Fibroblast of gingiva (primary cell): ENCODE measurements at regions not wholly inside any gene's neighbourhood (a gene's known extent, or its start where the extent isn't known, plus 50 kb on each side); places are given as distances from the start of the nearest gene placed in this dataset.
"Not testable (repeated sequence)": the region's sequence is repeated elsewhere in the genome, so short reads cannot be mapped to it uniquely, and the experiment has no call there.

Experiments
- DNase-seq: peaks from one replicate; pipeline ENCODE4 v3.0.0-alpha.2; 2011; ENCODE audit warnings: low read depth

DNA sequence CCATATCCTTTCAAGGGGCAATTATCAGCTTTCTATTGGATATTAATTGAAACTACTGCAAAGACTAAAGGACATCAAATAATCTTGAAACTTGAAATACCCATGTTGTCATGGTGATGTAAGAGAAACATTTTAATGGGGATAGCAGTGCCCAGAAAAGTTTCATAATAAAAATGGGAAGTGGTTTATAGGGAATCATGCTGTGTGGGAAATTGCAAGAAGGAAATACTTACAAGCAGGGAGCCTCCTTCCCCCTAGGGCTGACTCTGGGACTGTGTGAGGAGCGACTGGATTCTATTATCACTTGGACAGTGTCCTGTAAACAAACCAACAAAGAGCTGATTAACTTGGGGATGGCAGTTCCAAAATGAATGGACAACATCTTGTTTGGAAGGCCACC is 1393.1 kb upstream of the GOT2 start:
- DNase-seq, result peak; percentile 44

DNA sequence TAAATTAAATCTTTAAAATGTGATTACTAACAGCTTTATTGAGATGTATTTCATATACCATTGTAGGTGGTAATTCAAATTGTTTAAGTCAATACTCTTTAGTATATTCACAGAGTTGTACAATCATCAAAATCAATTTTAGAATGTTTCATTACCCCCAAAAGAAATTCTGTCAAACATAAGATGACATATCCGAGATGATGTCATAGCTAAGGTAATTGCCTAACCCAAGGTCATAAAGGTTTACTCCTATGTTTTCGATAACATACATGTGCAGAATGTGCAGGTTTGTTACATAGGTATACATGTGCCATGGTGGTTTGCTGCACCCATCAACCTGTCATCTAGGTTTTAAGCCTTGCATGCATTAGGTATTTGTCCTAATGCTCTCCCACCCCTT is 1392.0 kb upstream of the GOT2 start:
- not testable (repeated sequence) for DNase-seq

DNA sequence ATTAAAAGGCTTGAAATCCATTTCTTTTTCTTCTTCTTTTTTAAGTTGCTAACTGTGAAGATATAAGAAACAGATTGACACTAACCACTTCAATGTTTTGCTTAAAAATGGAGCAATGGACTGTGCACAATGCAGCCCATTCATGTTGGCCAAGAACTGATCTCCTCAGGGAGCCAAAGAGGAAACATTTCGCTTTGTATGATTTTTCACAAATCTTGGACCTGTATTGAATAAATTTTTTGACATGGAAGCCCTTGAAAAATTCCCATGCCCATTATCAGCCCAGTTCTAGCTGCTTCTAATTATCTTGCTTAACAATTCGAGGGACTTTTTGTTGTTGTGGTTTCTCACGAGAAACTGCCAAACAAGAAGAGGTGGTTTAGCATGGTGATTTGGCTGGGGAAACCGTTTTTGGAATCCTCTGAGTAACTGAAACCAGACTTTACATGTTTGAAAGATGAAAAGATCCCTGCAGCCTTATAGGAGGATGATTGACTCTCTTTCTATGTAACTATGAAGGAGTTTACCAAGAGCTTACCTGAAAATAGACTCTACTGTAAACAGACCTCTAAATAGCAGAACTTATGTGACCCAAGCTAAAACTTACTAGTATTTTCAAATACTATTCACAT is 1389.4 kb upstream of the GOT2 start:
- DNase-seq, result peak; percentile 56

DNA sequence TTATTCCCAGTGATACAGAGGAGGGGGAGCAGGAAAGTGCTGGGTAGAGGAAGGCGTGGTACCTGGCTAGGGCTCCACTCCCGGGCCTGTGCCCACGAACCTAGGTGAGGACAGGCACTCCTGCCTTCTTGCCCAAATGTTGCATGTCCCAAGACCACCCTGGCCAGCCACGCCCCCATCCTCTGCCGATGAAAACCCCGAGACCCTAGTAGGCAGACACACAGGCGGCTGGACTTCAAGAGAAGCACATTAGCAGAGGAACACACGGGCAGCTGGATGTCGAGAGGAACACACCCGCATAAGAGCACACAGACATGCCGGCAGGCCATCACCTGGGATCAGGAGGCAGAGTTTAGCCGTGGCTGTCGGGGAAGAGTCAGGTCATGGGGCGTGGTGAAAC is 1386.5 kb upstream of the GOT2 start:
- DNase-seq, result no peak

DNA sequence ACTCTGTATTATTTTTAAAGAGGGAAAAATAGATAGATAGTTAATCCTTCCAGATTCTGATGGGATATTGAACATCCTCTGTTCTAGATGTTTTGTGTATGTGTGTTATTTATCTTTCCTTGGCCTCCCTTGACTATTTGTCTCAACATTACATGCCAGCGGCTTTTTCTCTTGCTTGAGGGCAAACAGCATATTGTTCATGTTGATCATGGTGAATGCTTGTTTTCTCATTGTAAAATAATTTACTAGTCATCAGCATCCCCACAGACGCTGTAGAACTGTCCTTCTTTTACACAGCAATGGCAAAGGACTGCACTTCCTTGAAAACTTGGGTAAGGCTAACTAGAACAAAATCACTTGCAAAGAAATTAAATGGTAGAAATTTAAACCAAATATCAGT is 1376.4 kb upstream of the GOT2 start:
- DNase-seq, result peak; percentile 27

DNA sequence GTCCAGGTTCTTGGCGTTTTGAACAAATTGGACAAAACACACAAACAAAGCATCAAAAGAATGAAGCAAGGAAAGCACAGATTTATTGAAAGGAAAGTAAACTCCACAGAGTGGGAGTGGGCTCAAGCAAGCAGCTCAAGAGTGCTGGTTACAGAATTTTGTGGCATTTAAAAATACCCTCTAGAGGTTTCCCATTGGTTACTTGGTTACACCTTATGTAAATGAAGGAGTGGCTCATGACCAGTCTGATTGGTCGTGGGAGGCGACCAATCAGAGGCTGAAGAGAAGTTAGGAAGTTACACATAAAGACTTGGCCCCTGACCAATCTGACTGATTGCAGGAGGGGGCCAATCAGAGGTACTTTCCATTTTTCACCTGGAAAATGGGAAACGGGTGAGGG is 1373.8 kb upstream of the GOT2 start:
- DNase-seq, result no peak

DNA sequence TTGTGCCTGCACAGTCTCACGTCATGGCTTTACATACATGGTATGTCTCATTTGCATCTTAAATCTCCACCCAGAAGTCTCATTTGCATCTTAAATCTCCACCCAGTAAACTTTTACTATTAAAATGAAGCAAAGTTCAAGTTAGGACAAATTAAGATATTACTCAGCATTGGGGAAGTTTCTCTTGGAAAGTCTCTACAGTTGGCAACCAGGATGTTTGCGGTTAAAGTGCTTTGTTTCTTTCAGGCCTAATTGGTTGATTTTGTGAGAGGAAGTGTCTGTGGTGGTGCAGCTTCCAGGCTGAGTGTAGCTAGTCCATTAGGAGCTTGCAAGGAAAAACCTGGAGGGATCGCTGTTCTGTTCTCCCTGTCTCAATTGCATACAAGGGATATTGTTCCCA is 1373.3 kb upstream of the GOT2 start:
- DNase-seq, result peak; percentile 64

DNA sequence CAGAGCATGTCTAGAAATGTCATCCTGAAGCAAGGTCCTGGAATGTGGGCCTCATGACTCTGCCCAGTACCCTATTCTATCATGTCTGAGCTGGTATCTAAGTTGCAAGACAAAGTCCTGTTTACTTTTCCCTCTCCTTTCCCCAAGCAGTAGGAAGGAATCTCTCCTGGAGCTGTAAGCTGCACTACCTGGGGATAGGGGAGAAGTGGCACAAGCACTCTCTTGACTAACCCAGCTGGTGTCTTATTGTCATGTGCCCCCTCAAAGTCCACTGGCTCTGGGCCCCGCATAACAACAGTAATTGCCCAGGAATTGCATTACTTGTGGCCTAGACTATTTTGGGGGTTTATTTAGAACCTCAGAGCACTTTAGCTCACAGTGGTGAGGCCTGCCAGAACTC is 1366.3 kb upstream of the GOT2 start:
- no peak for DNase-seq

DNA sequence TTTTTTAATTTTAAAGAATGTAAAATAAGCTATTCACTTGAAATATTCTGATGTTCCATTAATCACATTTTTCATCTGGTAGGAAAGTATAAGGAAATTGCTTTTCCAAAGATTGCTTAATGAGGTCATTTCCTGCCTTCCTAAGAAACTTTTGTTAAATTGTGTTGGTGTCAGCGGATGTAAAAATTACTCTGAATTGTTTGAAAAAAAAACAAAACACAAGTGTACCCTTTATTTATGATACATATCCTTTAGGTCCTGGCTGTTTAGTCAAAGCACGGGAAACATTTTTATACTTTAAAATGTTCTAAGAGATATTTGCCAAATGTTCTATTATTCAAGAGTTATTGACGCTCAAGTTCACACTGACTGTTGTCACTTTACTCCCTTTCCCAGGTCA is 1357.4 kb upstream of the GOT2 start:
- no peak for DNase-seq

DNA sequence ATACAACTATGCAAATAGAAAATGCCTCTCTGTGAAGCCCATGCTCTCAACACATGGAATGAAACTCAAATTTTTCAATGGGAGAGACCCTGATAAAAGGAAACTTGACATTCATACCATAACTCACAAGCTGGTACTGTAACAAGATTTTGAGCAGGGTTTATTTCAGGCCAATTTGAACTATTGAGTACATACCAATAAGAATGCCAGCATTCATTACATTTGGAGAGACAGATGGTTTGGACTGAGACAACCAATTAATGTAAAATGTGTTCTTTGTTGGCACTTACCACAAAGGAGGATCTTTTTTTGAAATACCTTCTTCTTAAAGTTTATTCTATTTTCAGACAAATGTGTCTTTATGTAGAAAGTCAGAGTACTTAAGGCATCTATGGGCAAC is 1357.0 kb upstream of the GOT2 start:
- DNase-seq, result no peak

DNA sequence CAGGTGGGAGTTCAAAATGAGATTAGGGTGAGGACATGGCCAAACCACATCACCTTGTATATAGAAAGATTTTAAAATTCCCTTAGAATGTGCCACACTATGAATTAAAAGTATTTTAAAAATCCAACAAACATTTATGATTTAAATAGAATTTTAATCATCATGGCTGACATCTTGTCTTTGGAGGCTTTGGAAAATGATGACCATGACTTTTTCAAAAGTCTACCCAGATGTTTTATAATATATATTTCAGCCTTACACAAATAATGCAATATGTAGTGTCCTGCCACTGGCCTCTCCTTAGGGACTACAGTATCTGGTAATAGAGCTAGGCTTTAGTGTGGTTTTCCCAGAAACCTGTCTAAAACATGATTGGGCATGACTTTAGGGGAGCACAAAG is 1353.4 kb upstream of the GOT2 start:
- no peak for DNase-seq

DNA sequence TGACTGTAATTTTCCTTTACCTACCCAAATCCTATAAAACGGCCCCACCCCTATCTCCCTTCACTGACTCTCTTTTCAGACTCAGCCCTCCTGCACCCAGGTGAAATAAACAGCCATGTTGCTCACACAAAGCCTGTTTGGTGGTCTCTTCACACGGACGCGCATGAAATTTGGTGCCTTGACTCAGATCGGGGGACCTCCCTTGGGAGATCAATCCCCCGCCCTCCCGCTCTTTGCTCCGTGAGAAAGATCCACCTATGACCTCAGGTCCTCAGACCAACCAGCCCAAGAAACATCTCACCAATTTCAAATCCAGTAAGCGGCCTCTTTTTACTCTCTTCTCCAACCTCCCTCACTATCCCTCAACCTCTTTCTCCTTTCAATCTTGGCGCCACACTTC is 1344.7 kb upstream of the GOT2 start:
- not testable (repeated sequence) for DNase-seq

DNA sequence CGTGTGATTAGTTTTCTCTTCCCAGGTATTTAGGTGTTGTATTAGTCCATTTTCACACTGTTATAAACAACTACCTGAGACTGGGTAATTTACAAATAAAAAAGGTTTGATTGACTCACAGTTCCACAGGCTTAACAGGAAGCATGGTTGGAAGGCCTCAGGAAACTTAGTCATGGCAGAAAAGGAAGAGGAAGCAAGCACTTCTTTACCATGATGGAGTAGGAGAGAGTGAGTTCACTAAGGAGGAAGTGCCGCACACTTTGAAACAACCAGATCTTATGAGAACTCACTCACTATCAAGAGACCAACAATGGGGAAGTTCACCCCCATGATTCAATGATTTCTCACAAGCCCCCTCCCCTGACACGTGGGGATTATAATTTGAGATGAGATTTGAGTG is 1343.7 kb upstream of the GOT2 start:
- no peak for DNase-seq

DNA sequence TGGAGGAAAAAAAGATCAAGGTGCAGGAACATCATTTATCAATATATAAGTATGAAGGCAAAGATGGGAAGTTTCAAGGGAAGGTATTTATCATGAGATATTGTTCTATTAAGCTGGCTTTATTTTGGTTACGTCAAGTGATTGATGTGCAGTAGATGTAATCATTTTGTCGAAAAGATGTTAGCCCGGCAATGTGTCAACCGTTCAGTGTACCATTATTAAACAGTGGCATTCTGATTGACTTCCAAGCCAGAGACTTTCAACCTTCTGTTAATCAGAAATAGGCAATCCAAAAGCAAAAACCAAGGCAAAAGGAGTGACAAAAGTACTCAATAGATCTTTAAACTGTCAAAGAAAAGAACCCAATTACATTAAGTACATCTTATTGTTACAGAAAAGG is 1340.3 kb upstream of the GOT2 start:
- no peak for DNase-seq

DNA sequence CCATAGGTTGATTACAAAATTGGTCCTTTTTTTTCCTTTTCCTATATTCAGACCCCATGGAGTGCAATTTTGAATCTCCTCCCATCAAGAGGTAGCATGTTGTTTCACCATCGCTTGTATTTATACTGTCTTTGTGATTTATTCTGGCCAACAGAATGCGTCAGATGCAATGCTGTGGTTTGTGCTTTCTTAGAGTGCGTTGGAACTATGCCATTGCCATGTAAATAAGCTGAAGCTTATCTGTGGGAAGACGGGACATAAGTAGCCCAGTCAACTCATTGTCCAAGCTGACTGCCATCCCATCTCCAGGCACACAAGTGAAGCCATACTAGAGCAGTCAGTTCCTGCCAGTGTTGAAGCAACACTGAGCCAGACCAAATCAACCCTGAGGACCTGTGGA is 1339.3 kb upstream of the GOT2 start:
- DNase-seq, result no peak

DNA sequence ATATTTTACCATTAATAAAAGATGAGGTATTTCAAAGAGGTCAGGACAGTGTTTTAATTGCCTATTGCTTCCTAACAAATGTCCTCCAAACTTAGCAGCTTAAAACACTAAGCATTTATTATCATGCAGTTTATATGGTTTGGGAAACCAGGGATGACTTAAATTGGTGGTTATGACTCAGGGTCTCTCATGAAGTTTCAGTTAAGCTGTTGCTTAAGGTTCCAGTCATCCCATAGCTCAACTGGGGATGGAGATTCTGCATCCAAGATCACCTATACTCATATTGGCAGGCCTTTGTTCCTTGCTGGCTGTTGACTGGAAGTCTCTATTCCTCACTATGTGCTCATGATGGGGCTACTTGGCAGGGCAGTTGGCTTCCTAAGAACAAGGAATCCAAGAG is 1329.9 kb upstream of the GOT2 start:
- DNase-seq, result no peak

DNA sequence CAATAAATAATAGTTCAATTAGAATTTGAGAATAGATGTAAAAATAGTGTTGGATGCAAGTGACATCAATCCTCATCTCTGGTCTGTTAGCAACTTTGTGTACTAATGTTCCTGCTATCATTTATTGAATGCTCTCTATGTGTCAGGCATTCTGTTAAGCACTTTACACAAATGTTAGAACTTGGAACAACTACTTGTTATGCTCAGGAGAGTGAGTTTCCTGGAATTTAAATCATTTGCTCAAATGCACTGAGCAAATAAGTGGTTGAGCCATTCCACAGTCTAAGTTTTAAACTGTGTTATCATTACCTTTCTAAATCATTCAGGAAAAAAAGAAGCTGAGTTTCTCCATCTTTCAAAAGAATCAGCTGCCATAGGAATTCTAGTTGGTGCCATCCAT is 1327.3 kb upstream of the GOT2 start:
- no peak for DNase-seq

DNA sequence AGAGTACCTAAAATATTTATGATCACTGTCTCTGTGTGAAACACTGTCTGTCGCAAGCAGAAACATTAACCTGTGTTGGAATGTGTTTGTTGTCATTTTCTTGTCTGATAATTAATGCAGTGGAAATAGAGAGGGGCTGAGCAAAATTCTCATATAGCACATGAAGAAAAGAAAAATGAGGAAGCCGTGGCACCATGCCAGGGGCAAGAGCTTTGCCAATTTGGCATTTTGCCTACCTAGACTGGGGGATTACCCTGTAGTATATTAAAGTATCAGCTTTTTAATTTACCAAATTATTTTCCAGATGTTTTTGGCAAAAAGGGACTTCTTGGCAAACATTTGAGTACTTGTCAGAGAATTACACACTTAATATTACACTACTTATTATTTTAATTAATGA is 1326.6 kb upstream of the GOT2 start:
- no peak for DNase-seq

DNA sequence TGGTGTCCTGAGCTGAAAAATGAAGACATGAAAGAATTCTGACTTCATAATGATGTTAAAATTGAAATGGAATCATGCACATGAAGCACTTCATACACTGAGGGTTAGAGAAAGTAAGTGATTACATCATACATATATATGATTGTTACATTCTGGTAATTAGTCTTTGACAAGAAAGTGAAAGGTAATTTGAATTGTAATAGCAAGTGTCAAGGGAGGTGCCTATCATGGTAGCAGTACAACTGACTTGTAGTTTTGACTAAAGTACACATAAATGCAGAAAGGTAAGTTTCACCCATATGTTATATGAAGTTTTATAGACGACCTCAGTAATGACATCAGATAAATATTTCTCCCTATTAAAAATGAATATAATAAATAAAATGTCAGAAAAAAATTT is 1325.0 kb upstream of the GOT2 start:
- no peak for DNase-seq

DNA sequence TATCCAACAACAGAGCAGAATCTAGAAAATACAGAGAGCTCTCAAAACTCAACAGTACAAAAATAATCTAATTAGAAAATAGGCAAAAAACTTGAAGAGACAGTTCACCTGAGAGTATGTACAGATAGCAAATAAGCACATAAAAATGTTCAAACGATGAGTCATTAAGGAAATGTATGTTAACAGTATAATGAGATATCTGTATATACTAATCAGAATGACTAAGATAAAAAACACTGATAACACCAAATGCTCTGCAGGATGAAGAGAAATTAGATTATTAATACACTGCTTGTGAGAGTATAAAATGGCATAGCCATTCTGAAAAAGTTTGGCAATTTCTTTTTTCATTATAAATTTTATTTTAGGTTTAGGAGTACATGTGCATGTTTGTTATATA is 1307.6 kb upstream of the GOT2 start:
- no peak for DNase-seq

DNA sequence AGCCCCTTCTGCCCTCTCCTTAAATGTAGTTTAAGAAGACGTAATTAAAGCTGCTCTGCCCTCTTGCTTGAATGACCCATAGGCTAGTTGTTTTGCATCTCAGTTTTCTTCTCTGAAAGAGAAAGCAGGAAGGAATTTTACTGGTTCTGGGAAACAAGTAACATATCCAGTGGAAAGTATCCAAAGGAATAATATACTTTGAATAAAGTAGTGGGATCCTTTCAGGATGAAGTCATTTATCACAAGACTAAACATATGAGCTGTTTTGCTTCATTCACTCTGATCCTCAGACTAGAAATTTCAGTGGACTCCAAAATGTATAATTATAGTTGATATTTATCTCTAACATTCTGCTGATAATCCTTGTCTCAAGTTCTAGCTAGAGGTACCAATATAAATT is 1297.6 kb upstream of the GOT2 start:
- no peak for DNase-seq

DNA sequence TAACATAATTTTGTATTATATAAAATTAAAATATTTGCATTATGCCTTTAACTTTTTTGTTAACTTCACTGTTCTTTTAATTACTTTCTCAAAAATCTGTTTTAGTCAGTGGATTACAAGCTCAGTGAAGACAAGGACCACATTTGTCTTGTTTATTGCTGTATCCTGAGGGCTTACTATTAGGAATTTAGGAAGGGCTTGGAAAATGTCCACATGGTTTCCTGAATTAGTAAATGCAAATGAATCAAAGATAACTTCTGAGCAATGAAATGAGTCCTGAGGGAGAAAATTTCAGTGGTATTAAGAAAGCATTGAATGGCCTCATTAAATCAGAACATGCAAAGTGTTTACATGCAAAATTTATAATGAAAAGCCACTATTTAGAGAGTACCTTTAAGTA is 1293.2 kb upstream of the GOT2 start:
- DNase-seq, result no peak

DNA sequence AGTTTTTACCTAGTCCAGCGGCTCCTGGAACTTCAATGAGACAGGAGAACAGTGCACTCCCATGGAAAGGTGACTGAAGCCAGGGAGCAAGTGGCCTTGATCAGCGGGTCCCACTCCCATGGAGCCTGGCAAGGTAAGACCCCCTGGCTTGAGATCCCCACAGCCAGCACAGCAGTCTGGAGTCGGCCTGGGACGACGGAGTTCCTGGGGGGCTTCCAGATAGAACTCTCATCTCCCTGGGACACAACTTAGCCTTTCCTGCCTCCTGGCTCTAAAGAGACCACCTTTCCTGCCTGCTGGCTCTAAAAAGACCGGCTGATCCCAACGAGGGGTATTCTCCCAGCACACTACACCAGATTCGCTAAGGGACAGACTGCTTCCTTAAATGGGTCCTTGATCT is 1279.0 kb upstream of the GOT2 start:
- DNase-seq, result no peak

DNA sequence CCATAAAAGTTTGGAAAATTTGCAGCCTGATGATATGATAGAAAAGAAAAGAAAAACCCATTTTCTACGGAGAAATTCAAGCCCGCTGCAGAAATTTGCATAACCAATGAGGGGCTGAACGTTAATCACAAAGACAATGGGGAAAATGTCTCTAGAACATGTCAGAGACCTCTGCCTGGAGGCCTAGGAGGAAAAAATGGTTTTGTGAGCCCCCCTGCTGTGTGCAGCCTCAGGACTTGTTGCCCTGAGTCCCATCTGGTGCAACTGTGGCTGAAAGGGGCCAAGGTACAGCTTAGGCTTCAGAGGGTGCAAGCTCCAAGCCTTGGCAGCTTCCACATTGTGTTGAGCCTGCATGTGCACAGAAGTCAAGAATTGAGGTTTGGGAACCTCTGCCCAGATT is 1267.4 kb upstream of the GOT2 start:
- no peak for DNase-seq

DNA sequence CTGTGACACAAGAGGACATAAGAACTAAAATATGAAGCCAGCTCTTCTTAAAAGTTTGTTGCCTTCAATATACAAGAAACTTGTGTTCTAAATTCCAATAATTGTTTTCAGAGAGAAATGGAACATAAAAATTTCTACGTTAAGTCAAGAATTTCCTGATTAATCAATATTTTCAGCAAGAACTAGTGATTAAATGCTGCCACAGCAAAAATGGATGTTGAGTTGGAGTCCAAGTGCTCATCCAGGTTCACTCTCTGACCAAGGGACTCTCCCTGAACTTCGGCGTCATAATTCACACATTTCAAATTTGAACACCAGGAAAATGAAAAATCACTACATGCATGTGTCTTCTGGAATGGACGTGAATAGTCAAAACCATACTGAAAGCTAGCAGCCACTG is 1263.6 kb upstream of the GOT2 start:
- DNase-seq, result no peak
